ENCODE measurements at regions not wholly inside any gene's neighbourhood (a gene's known extent, or its start where the extent isn't known, plus 50 kb on each side); places are given as distances from the start of the nearest gene placed in this dataset.

DNA sequence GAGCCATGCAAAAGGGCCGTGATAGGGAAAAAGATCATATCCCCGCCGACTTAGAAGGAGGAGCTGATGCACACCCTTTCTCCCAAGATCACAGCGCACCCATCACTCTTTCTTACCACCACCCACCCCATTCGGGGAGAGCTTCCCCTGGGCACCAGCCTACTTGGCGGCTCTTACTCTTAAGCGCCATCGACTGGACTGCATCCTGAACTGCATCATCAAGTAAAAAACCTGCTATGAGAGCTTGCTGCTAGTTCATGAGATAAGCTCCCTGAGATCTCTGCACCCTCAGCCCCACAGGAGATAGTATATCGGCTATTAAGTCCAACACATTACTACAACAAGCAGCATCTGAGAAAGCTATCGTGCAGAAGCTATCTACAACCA is 125.1 kb downstream of the BARHL2 start:
- ATAC-seq (no peak), DNase-seq (ENCODE audit: low read depth, low spot score) (no peak)
- intact Hi-C loops (cut with micrococcal nuclease) = no loop called here
- Histone ChIP-seq H4K20me1 (ENCODE audit: insufficient read depth) (no peaks in the 10 kb centered on the region), H2AFZ (ENCODE audit: low read depth, low read length, poor library complexity, severe bottlenecking) (no peak overlapping the region), H3K9ac (ENCODE audit: low read length) (no peak overlapping the region), H3K4me3 (replicated peaks in 1 of 2; ENCODE audit: low read depth in 1 of 2, low read length in 2 of 2) (no peak overlapping the region), H3K27me3 (ENCODE audit: insufficient read depth, low read length) (no peaks in the 10 kb centered on the region), H3K4me2 (ENCODE audit: low read length) (no peak overlapping the region), H3K9me3 (ENCODE audit: control insufficient read depth in 1 of 2, insufficient read depth in 1 of 2, low read depth in 1 of 2, low read length in 2 of 2) (no peaks in the 10 kb centered on the region), H3K9me2 (ENCODE audit: insufficient read depth) (no peaks in the 10 kb centered on the region), H3K4me1 (ENCODE audit: control insufficient read depth in 1 of 2, insufficient read depth in 2 of 2, low read length in 2 of 2) (no peaks in the 10 kb centered on the region), H3K27ac (ENCODE audit: low read depth, low read length) (no peak overlapping the region), H3K36me3 (ENCODE audit: control insufficient read depth in 1 of 2, insufficient read depth in 2 of 2, low read length in 2 of 2) (no peaks in the 10 kb centered on the region), H3K79me2 (ENCODE audit: insufficient read depth, low read length) (no peaks in the 10 kb centered on the region)
- BruUV-seq (replicated peaks) = no TSS peak
- ChIA-PET RAD21 (ENCODE audit: low non-redundant PET in 1 of 2, low total read pairs in 2 of 2, uncharacterized antibody in 2 of 2, unreplicated experiment in 2 of 2) (no interaction called here), CTCF (no interaction called here), POLR2A (interaction anchor here (0.6 kb wide), 1 partner anchor 22 kb away, joined by 5 read pairs; no protein-coding TSS in a partner anchor)
- TF ChIP-seq EZH2phosphoT487 (IDR thresholded peaks at IDR 0.05; ENCODE audit: borderline replicate concordance) (no peak), CTCF (IDR thresholded peaks at IDR 0.05 in 2 of 3, conservative IDR thresholded peaks at IDR 0.05 in 1 of 3; ENCODE audit: borderline replicate concordance in 1 of 3, insufficient read depth in 1 of 3, low read depth in 2 of 3, low read length in 2 of 3) (no peak; a peak in 1 of 6 replicates), JUND (IDR thresholded peaks at IDR 0.05) (no peak)

DNA sequence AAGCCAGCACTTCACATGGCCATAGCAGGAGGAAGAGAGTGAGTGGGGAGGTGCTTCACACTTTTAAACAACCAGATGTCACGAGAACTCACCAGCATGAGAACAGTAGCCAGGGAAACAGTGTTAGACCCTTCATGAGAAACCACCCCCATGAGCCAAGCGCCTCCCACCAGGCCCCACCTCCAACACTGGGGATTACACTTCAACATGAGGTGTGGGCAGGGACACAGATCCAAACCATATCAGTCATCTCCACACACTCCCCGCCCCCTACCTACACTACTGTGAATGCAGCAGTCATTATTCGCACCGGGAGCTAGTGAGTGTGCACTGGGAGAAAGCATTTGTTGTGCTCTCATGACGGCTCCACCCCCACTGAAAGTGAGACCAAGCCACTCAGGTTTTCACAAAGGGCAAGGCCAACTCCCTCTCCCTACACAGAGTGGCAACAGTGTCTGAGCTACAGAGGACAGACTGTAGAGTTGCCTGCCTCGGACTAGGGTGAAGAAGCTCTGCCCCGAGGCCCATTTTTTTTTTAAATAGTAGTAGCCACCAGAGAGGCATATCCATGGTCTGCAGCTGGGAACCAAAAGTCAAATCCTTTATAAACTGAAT is 125.6 kb downstream of the BARHL2 start:
- H3K27ac ChIP-seq (ENCODE audit: low read depth, low read length) = no peak overlapping the region
- H3K9ac ChIP-seq (ENCODE audit: low read length) = no peak overlapping the region
- DNase-seq (ENCODE audit: low read depth, low spot score) = no peak
- no peaks in the 10 kb centered on the region for H3K9me3 ChIP-seq (ENCODE audit: control insufficient read depth in 1 of 2, insufficient read depth in 1 of 2, low read depth in 1 of 2, low read length in 2 of 2)
- no peaks in the 10 kb centered on the region for H3K9me2 ChIP-seq (ENCODE audit: insufficient read depth)
- BruUV-seq (replicated peaks) = no TSS peak
- ChIA-PET RAD21 (ENCODE audit: low non-redundant PET in 1 of 2, low total read pairs in 2 of 2, uncharacterized antibody in 2 of 2, unreplicated experiment in 2 of 2) (no interaction called here), CTCF (no interaction called here), POLR2A (interaction anchor here (0.6 kb wide), 1 partner anchor 21 kb away, joined by 5 read pairs; no protein-coding TSS in a partner anchor)
- ATAC-seq = no peak
- intact Hi-C loops (cut with micrococcal nuclease) = no loop called here
- no peaks in the 10 kb centered on the region for H3K27me3 ChIP-seq (ENCODE audit: insufficient read depth, low read length)
- no peak overlapping the region for H3K4me2 ChIP-seq (ENCODE audit: low read length)
- no peaks in the 10 kb centered on the region for H3K4me1 ChIP-seq (ENCODE audit: control insufficient read depth in 1 of 2, insufficient read depth in 2 of 2, low read length in 2 of 2)
- no peaks in the 10 kb centered on the region for H4K20me1 ChIP-seq (ENCODE audit: insufficient read depth)
- no peak overlapping the region for H3K4me3 ChIP-seq (replicated peaks in 1 of 2; ENCODE audit: low read depth in 1 of 2, low read length in 2 of 2)
- H2AFZ ChIP-seq (ENCODE audit: low read depth, low read length, poor library complexity, severe bottlenecking) = no peak overlapping the region
- H3K79me2 ChIP-seq (ENCODE audit: insufficient read depth, low read length) = no peaks in the 10 kb centered on the region
- H3K36me3 ChIP-seq (ENCODE audit: control insufficient read depth in 1 of 2, insufficient read depth in 2 of 2, low read length in 2 of 2) = no peaks in the 10 kb centered on the region
- TF ChIP-seq EZH2phosphoT487 (IDR thresholded peaks at IDR 0.05; ENCODE audit: borderline replicate concordance) (no peak), ZNF274 (IDR thresholded peaks at IDR 0.05; ENCODE audit: low read depth, low read length) (no peak), YY1 (IDR thresholded peaks at IDR 0.05; ENCODE audit: extremely low read depth, insufficient replicate concordance, low read depth, low read length) (no peak), POLR2AphosphoS5 (IDR thresholded peaks at IDR 0.05; ENCODE audit: low read depth, low read length) (no peak), TCF7L2 (IDR thresholded peaks at IDR 0.05; ENCODE audit: borderline replicate concordance, extremely low read depth, insufficient read depth, insufficient read length) (no peak), POLR2A (IDR thresholded peaks at IDR 0.05; ENCODE audit: borderline replicate concordance, extremely low read depth, insufficient read depth, insufficient read length) (no peak), JUND (IDR thresholded peaks at IDR 0.05) (no peak), CBX3 (IDR thresholded peaks at IDR 0.05; ENCODE audit: low read depth) (no peak), RAD21 (IDR thresholded peaks at IDR 0.05; ENCODE audit: low read depth) (no peak), FOSL1 (IDR thresholded peaks at IDR 0.05; ENCODE audit: low read depth) (no peak), SRF (IDR thresholded peaks at IDR 0.05; ENCODE audit: low read depth) (no peak)
- TF ChIP-seq, protein P1, sequence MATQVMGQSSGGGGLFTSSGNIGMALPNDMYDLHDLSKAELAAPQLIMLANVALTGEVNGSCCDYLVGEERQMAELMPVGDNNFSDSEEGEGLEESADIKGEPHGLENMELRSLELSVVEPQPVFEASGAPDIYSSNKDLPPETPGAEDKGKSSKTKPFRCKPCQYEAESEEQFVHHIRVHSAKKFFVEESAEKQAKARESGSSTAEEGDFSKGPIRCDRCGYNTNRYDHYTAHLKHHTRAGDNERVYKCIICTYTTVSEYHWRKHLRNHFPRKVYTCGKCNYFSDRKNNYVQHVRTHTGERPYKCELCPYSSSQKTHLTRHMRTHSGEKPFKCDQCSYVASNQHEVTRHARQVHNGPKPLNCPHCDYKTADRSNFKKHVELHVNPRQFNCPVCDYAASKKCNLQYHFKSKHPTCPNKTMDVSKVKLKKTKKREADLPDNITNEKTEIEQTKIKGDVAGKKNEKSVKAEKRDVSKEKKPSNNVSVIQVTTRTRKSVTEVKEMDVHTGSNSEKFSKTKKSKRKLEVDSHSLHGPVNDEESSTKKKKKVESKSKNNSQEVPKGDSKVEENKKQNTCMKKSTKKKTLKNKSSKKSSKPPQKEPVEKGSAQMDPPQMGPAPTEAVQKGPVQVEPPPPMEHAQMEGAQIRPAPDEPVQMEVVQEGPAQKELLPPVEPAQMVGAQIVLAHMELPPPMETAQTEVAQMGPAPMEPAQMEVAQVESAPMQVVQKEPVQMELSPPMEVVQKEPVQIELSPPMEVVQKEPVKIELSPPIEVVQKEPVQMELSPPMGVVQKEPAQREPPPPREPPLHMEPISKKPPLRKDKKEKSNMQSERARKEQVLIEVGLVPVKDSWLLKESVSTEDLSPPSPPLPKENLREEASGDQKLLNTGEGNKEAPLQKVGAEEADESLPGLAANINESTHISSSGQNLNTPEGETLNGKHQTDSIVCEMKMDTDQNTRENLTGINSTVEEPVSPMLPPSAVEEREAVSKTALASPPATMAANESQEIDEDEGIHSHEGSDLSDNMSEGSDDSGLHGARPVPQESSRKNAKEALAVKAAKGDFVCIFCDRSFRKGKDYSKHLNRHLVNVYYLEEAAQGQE (IDR thresholded peaks at IDR 0.05; ENCODE audit: low read depth) = no peak
- TF ChIP-seq, protein P2, sequence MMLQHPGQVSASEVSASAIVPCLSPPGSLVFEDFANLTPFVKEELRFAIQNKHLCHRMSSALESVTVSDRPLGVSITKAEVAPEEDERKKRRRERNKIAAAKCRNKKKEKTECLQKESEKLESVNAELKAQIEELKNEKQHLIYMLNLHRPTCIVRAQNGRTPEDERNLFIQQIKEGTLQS (IDR thresholded peaks at IDR 0.05) = no peak
